Thoracic aorta (tissue), 2 donors: ENCODE measurements at regions not wholly inside any gene's neighbourhood (a gene's known extent, or its start where the extent isn't known, plus 50 kb on each side); places are given as distances from the start of the nearest gene placed in this dataset.

Experiments
- ATAC-seq: fragments of 150-250 bp; one replicate; pipeline ENCODE4 v1.8.0; 2017; ENCODE audit warnings: low read depth; ENCODE audit not compliant: insufficient number of reproducible peaks, low FRiP score
- DNase-seq: peaks from one replicate; pipeline ENCODE4 v3.0.0-alpha.2; 2020; ENCODE audit warnings: low spot score
- H3K27ac ChIP-seq, 2 donors: fragments of 200-600 bp; sonication (generic); 1 replicate in 1 of 2; 2 replicates in 1 of 2; pipeline ENCODE4 v1.5.1; 2016; ENCODE audit warnings: mild to moderate bottlenecking in 2 of 2, moderate library complexity in 2 of 2
- H3K27me3 ChIP-seq: fragments of 200-600 bp; sonication (generic); replicated peaks from 2 replicates; pipeline ENCODE4 v1.6.0; 2016; ENCODE audit warnings: mild to moderate bottlenecking; ENCODE audit not compliant: insufficient read depth
- H3K36me3 ChIP-seq: fragments of 200-600 bp; sonication (generic); one replicate; pipeline ENCODE4 v1.5.1; 2016
- H3K4me1 ChIP-seq, 2 donors: fragments of 200-600 bp; sonication (generic); 1 replicate in 1 of 2; 2 replicates in 1 of 2; pipeline versions ENCODE4 v1.5.1 to v1.6.0; 2016; ENCODE audit warnings: low read depth in 2 of 2, mild to moderate bottlenecking in 1 of 2; ENCODE audit not compliant: control insufficient read depth in 1 of 2
- H3K4me3 ChIP-seq: fragments of 200-600 bp; sonication (generic); 2 replicates; pipeline ENCODE4 v1.5.1; 2016; ENCODE audit warnings: mild to moderate bottlenecking
- H3K9me3 ChIP-seq: fragments of 200-600 bp; sonication (generic); 2 replicates; pipeline ENCODE4 v1.5.1; 2016
- CTCF ChIP-seq: fragments of 200-600 bp; sonication (generic); IDR thresholded peaks from one replicate; pipeline ENCODE4 v1.5.1; 2019; ENCODE audit warnings: antibody characterized with exemption

- Histone ChIP-seq H3K36me3 (no peaks in the 10 kb centered on the region), H3K4me3 (no peak overlapping the region), H3K27me3 (no peaks in the 10 kb centered on the region), H3K27ac (no peak overlapping the region), H3K9me3 (no peaks in the 10 kb centered on the region), H3K4me1 (no peaks in the 10 kb centered on the region)
- TF ChIP-seq CTCF = no peak
- no peak for DNase-seq
- no peak for ATAC-seq
Measured at GRCh38 chr9:108101410-108101809, 611.8 kb upstream of the KLF4 start.

GRCh38 chr9:108100571-108100970 lies 611.0 kb upstream of the KLF4 start:
- no peaks in the 10 kb centered on the region for H3K4me1 ChIP-seq
- ATAC-seq = no peak
- no peak for DNase-seq
- H3K9me3 ChIP-seq = no peaks in the 10 kb centered on the region
- TF ChIP-seq CTCF = no peak
- H3K4me3 ChIP-seq = no peak overlapping the region
- no peaks in the 10 kb centered on the region for H3K36me3 ChIP-seq
- no peaks in the 10 kb centered on the region for H3K27me3 ChIP-seq
- H3K27ac ChIP-seq = no peak overlapping the region

GRCh38 chr9:108099854-108100253 lies 610.3 kb upstream of the KLF4 start:
- ATAC-seq (no peak), DNase-seq (no peak)
- Histone ChIP-seq H3K27me3 (no peaks in the 10 kb centered on the region), H3K4me1 (no peaks in the 10 kb centered on the region), H3K9me3 (no peaks in the 10 kb centered on the region), H3K4me3 (no peak overlapping the region), H3K36me3 (no peaks in the 10 kb centered on the region), H3K27ac (no peak overlapping the region)
- TF ChIP-seq CTCF = no peak

GRCh38 chr9:108095496-108095895 lies 605.9 kb upstream of the KLF4 start:
- Histone ChIP-seq H3K4me1 (no peaks in the 10 kb centered on the region), H3K9me3 (no peaks in the 10 kb centered on the region), H3K27me3 (no peaks in the 10 kb centered on the region), H3K36me3 (no peaks in the 10 kb centered on the region), H3K4me3 (no peak overlapping the region), H3K27ac (no peak overlapping the region)
- TF ChIP-seq CTCF = no peak
- no peak for DNase-seq
- no peak for ATAC-seq

- Histone ChIP-seq H3K9me3 (no peaks in the 10 kb centered on the region), H3K4me1 (no peaks in the 10 kb centered on the region), H3K4me3 (no peak overlapping the region), H3K27ac (no peak overlapping the region), H3K27me3 (no peaks in the 10 kb centered on the region), H3K36me3 (no peaks in the 10 kb centered on the region)
- ATAC-seq (no peak), DNase-seq (no peak)
- TF ChIP-seq CTCF = no peak
Measured at GRCh38 chr9:108094676-108094993, 605.1 kb upstream of the KLF4 start.
